Effector memory CD8-positive, alpha-beta T cell (primary cell): ENCODE measurements at regions not wholly inside any gene's neighbourhood (a gene's known extent, or its start where the extent isn't known, plus 50 kb on each side); places are given as distances from the start of the nearest gene placed in this dataset.
"Not testable (repeated sequence)": the region's sequence is repeated elsewhere in the genome, so short reads cannot be mapped to it uniquely, and the experiment has no call there.

Experiments used
- ATAC-seq: fragments of 150-1000 bp; cut with Tn5 transposase; replicated peaks from 2 replicates; pipeline ENCODE4 v1.10.0; 2021; ENCODE audit warnings: mild to moderate bottlenecking, moderate library complexity
- DNase-seq, 3 experiments: peaks; one replicate each; pipeline ENCODE4 v3.0.0; 2021
- H3K27ac Mint-ChIP-seq, 2 donors: one replicate each; pipeline ENCODE4 v1.8.0; 2022; ENCODE audit warnings: mild to moderate bottlenecking in 2 of 2, mixed read lengths in 2 of 2, moderate library complexity in 2 of 2
- H3K27me3 Mint-ChIP-seq, 2 donors: one replicate each; pipeline ENCODE4 v1.8.0; 2022; ENCODE audit warnings: mixed read lengths in 2 of 2
- H3K36me3 Mint-ChIP-seq: one replicate; pipeline ENCODE4 v1.8.0; 2022; ENCODE audit warnings: mild to moderate bottlenecking, moderate library complexity, mixed read lengths; ENCODE audit not compliant: insufficient read depth
- H3K4me1 Mint-ChIP-seq, 2 donors: one replicate each; pipeline ENCODE4 v1.8.0; 2022; ENCODE audit warnings: low read depth in 2 of 2, mixed read lengths in 2 of 2
- H3K4me3 Mint-ChIP-seq, 2 donors: one replicate each; pipeline ENCODE4 v1.8.0; 2022; ENCODE audit warnings: mild to moderate bottlenecking in 2 of 2, mixed read lengths in 2 of 2, moderate library complexity in 2 of 2
- H3K9me3 Mint-ChIP-seq, 2 donors: one replicate each; pipeline ENCODE4 v1.8.0; 2022; ENCODE audit warnings: mixed read lengths in 2 of 2

DNA sequence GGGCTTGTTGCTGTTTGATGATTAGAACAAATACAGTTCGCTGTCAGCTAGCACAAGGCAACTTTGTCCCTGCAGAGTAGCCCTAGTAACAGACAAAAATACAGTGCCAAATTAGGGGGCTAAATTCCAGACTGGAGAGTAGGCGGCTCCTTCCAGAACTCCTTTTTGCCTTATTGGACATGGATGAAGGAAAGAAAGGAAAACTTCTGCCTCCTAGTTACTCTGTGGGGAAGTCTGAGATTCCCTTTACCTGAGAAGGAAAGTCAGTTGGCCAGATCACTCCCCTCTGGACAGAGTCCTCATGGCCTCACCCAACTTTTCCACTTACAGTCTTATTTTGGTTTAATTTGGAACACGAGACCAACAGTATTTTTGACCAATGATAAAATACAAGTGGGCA lies 140.5 kb upstream of the ADAMTS3 start:
- Mint-ChIP-seq H3K9me3 (no peaks in the 10 kb centered on the region), H3K27ac (no peak overlapping the region), H3K4me1 (no peaks in the 10 kb centered on the region), H3K4me3 (no peak overlapping the region), H3K36me3 (no peaks in the 10 kb centered on the region), H3K27me3 (peaks cover under 1 to 5% of the 10 kb centered on the region in 2 donors)
- no peak for ATAC-seq
- DNase-seq: no peak

DNA sequence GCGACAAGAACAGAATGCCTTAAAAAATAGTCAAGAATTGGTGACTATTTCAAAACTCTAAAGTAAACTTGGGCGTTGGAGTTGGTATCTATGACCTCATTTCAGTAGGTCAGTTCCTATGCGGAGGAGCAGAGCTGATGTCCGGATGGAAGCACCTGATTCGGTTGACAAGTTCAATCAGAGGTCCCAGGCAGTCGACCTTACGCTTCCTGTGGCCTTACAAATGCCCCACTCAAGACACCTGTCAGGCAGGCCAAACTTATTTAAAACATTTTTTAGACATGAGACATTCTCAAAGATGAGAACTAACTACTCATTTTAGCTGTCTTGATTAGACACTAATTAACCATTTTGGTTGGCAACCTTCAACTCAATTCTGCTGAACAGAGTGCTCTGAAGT lies 137.7 kb upstream of the ADAMTS3 start:
- Mint-ChIP-seq H3K9me3 (no peaks in the 10 kb centered on the region), H3K4me3 (no peak overlapping the region), H3K27ac (no peak overlapping the region), H3K27me3 (peaks cover 0 to 5% of the 10 kb centered on the region in 2 donors), H3K36me3 (no peaks in the 10 kb centered on the region), H3K4me1 (no peaks in the 10 kb centered on the region)
- DNase-seq (no peak), ATAC-seq (no peak)

DNA sequence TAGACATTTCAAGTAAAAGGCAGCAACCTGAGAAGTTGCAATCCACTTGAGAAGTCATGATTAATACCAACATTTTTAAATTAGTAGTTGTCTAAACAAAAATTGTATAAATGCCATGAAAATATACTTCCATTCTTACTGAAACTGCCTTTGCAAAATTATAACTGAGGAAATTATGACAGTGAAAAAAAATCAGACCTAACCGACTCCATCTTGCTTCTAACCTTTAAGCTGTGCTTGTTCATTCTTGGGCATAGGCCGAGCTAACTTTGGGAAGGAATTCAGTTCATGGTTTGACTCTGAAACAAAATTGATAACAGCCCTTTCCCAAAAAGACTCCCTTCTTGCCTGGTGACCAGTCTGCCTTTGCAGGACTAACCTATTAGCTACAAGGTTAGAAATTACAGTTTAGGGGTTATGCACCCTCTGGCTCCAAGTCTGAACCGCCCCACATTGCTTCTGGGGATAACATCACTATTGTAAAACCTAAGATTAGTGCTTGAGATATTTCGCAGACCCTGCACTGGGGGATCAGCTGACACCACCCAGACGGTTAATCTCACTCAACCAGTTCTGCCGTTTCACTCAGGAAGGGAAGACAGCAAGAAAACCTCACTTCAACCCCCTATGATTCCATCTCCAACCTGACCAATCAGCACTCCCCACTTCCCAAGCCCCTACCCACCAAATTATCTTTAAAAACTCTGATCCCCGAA lies 136.1 kb upstream of the ADAMTS3 start:
- not testable (repeated sequence) for DNase-seq, H3K27me3 Mint-ChIP-seq, H3K27ac Mint-ChIP-seq, ATAC-seq, H3K36me3 Mint-ChIP-seq, H3K9me3 Mint-ChIP-seq, H3K4me3 Mint-ChIP-seq, H3K4me1 Mint-ChIP-seq

DNA sequence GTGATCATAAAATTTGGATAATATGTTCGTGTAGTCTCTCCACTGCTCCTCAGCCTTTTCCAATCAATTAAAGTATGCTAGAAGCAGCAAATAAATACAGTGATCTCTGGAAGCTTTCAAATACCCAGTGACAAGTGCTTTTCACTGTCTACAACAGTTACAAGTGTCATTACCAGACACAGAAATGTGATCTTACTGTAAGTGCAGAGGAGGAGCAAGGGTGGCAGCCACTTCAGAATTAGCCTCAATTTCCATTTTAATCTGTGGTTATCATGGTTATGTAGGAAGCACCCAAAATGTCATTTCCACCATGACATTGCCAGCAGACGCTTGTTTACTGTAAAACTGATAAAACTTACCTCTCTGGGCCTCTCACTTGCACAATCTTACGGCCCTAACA lies 133.9 kb upstream of the ADAMTS3 start:
- no peak overlapping the region for H3K4me3 Mint-ChIP-seq
- ATAC-seq (no peak), DNase-seq (no peak)
- H3K27me3 Mint-ChIP-seq: peaks cover 0 to under 1% of the 10 kb centered on the region in 2 donors
- no peaks in the 10 kb centered on the region for H3K4me1 Mint-ChIP-seq
- H3K9me3 Mint-ChIP-seq: no peaks in the 10 kb centered on the region
- H3K36me3 Mint-ChIP-seq: no peaks in the 10 kb centered on the region
- no peak overlapping the region for H3K27ac Mint-ChIP-seq

DNA sequence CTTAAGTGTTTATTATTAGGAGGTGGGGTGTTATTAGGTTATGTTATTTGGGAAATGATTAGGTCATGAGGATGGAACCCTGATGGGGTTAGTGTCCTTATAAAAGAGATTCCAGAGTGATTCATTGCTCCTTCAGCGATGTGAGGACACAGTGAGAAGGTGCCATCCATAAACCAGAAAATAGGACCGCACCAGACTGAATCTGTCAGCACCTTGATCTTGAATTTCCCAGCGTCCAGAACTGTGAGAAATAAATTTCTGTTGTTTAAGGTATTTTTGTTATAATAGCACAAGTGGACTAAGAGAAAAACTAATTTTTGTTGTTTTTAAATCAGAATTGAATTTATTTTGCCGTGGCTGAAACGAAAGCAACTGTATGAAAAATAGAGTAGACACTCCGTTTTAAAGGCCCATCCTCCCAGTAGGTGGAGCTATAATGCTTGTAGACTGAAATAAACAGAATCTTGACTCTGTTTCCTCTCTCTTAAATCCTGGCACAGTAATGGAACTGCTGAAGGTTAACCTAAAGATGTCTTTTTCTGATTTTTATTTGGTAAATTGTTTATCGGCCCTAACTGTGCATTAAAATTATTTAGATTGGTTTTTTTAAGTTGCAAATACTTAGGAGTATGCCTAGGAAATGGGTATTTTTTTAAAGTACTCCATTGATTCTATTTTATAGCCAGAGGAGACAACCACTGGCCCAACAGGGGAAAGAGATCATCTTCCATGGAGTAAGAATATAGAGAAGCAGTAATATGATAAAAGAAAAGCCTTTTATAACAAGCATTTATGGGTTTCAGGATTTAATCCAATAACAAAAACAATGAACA lies 133.2 kb upstream of the ADAMTS3 start:
- ATAC-seq: peak; percentile 36
- Mint-ChIP-seq H3K4me3 (peak overlapping the region; percentile 22 to 46), H3K36me3 (no peaks in the 10 kb centered on the region), H3K9me3 (no peaks in the 10 kb centered on the region), H3K4me1 (no peaks in the 10 kb centered on the region), H3K27ac (peak overlapping the region in 1 of 2 donors; percentile 77), H3K27me3 (peaks cover 0 to 4% of the 10 kb centered on the region in 2 donors)
- peak in 1 of 3 experiments; percentile 1 for DNase-seq

DNA sequence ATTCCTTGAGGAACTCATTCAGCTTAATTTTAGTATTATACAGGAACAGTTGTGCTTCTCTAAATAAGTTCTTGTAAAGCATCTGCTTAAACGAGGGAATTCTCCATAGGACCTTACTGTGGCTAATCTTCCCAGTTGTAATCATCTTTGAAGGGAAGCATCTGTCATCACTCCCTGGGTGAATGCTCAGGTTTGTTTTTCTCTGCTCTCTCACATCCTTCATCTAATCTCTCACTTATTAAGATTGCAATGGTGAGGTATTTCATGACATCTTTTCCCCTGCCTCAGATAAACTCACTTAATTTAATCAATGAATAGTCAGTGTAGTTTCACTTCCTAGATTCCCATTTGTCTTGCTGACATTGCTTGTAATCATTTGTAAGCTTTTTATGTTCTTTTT lies 121.8 kb upstream of the ADAMTS3 start:
- no peaks in the 10 kb centered on the region for H3K4me1 Mint-ChIP-seq

DNA sequence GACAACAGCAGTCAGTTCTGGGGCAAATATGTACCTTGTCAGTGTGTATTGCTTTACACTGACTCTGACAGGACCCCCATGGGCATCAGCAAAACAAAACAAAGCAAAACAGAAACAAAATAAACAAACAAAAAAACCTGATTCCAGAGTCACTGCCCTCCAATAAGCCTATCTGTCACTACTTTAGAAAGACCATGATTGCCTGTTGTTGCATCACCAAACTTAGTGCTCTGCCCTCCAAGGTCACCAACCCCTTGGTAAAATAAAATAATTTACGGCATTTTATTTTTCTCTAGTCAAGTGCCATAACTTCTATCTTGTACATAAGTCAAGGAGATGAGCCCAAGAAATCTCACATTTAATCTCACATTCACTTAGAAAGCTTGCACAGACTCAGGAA lies 120.9 kb upstream of the ADAMTS3 start:
- DNase-seq (no peak), ATAC-seq (no peak)
- Mint-ChIP-seq H3K9me3 (no peaks in the 10 kb centered on the region), H3K4me3 (no peak overlapping the region), H3K36me3 (peaks cover 4% of the 10 kb centered on the region), H3K27me3 (peaks cover under 1 to 4% of the 10 kb centered on the region in 2 donors), H3K4me1 (no peaks in the 10 kb centered on the region), H3K27ac (no peak overlapping the region)

More for the DNA sequence above, 121.8 kb upstream of the ADAMTS3 start:
- peaks cover 4% of the 10 kb centered on the region for H3K36me3 Mint-ChIP-seq
- H3K27ac Mint-ChIP-seq: no peak overlapping the region
- H3K9me3 Mint-ChIP-seq: no peaks in the 10 kb centered on the region
- ATAC-seq (no peak), DNase-seq (no peak)
- peaks cover 8 to 12% of the 10 kb centered on the region in 2 donors for H3K27me3 Mint-ChIP-seq
- no peak overlapping the region for H3K4me3 Mint-ChIP-seq

DNA sequence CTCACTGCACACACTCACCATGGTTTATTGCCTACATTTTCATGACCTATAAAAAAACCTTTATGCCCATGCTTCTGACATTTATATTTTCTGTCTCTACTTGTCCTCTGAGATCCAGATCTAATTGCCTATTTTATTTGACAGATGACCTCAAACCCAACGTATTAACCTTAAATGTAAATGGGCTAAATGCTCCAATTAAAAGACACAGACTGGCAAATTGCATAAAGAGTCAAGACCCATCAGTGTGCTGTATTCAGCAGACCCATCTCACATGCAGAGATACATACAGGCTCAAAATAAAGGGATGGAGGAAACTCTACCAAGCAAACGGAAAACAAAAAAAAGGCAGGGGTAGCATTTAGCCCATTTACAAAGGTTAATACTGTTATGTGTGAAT lies 117.4 kb upstream of the ADAMTS3 start:
- not testable (repeated sequence) for H3K36me3 Mint-ChIP-seq, H3K4me1 Mint-ChIP-seq, H3K9me3 Mint-ChIP-seq, ATAC-seq, H3K4me3 Mint-ChIP-seq, H3K27me3 Mint-ChIP-seq, H3K27ac Mint-ChIP-seq, DNase-seq

DNA sequence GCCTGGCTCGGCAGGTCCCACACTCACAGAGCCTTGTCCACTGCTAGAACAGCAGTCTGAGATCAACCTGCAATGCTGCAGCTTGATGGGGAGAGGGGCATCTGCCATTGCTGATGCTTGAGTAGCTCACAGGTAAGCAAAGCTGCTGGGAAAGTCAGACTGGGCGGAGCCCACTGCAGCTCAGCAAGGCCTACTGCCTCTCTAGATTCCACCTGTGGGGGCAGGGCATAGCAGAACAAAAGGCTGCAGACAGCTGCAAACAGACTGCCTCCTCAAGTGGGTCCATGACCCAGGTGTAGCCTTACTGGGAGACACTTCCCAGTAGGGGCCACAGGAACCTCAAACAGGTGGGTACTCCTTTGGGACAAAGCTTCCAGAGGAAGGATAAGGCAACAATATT lies 110.6 kb upstream of the ADAMTS3 start:
- DNase-seq (no peak), ATAC-seq (no peak)
- no peaks in the 10 kb centered on the region for H3K36me3 Mint-ChIP-seq
- H3K27ac Mint-ChIP-seq: no peak overlapping the region
- no peak overlapping the region for H3K4me3 Mint-ChIP-seq
- H3K27me3 Mint-ChIP-seq: peaks cover 0 to 10% of the 10 kb centered on the region in 2 donors
- no peaks in the 10 kb centered on the region for H3K4me1 Mint-ChIP-seq
- H3K9me3 Mint-ChIP-seq: peaks cover 0 to 1% of the 10 kb centered on the region in 2 donors

DNA sequence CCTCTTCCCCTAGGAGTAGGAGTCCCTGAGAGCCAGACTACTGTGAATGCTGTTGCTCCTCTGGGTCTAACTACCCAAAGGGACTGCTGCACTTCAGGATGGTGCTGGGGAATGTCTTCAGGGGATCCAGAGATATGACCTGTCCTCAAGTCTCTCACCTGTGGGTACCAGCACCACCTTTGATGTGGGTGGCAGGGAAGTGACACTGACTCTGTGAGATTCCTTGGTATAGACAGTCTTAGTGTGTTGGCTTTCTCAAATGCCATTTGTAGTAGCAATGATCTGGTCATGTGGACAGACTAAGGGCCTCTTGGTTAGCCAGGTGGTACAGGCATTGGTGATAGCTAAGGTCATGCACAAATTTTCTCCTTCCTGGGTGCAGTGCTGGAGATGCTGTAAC lies 108.9 kb upstream of the ADAMTS3 start:
- no peak overlapping the region for H3K27ac Mint-ChIP-seq
- peaks cover 0 to 10% of the 10 kb centered on the region in 2 donors for H3K27me3 Mint-ChIP-seq
- no peaks in the 10 kb centered on the region for H3K4me1 Mint-ChIP-seq
- DNase-seq: no peak
- H3K9me3 Mint-ChIP-seq: peaks cover 0 to 5% of the 10 kb centered on the region in 2 donors
- no peaks in the 10 kb centered on the region for H3K36me3 Mint-ChIP-seq
- no peak for ATAC-seq
- H3K4me3 Mint-ChIP-seq: no peak overlapping the region

DNA sequence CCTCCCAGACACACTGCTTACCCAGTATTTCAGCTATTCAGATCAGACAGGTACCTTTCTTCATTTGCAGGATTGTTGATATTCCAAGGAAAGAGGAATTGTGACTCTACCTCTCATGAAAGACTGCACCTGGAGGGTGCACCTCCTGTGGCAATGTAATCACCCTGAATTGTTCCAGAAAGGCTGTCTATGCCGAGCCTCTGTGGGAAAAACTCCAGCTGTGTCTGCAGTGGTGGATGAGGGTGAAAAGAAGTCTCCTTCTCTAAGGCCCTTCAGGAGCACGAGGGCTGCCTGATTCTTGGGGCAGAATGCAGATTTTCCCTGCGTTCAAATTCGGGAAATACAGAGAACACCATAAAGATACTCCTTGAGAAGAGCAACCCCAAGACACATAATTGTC lies 108.2 kb upstream of the ADAMTS3 start:
- Mint-ChIP-seq H3K27me3 (peaks cover 0 to 10% of the 10 kb centered on the region in 2 donors), H3K9me3 (peaks cover 0 to 5% of the 10 kb centered on the region in 2 donors), H3K4me3 (no peak overlapping the region), H3K36me3 (no peaks in the 10 kb centered on the region), H3K4me1 (no peaks in the 10 kb centered on the region), H3K27ac (no peak overlapping the region)
- DNase-seq (no peak), ATAC-seq (no peak)

DNA sequence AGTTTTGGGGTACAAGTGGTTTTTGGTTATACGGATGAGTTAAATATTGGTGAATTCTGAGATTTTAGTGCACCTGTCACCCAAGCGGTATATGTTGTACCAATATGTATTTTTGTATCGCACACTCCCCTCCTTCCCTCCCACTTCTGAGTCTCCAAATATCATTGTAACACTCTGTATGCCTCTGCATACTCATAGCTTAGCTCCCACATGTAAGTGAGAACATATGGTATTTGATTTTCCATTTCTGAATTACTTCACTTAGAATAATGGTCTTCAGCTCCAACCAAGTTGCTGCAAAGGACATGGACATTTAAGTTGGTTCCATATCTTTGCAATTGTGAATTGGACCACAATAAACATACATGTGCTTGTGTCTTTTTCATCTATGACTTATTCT lies 103.0 kb upstream of the ADAMTS3 start:
- Mint-ChIP-seq H3K36me3 (no peaks in the 10 kb centered on the region), H3K27me3 (no peaks in the 10 kb centered on the region), H3K27ac (no peak overlapping the region), H3K9me3 (peaks cover 0 to 4% of the 10 kb centered on the region in 2 donors), H3K4me3 (no peak overlapping the region), H3K4me1 (no peaks in the 10 kb centered on the region)
- ATAC-seq: no peak
- no peak for DNase-seq

DNA sequence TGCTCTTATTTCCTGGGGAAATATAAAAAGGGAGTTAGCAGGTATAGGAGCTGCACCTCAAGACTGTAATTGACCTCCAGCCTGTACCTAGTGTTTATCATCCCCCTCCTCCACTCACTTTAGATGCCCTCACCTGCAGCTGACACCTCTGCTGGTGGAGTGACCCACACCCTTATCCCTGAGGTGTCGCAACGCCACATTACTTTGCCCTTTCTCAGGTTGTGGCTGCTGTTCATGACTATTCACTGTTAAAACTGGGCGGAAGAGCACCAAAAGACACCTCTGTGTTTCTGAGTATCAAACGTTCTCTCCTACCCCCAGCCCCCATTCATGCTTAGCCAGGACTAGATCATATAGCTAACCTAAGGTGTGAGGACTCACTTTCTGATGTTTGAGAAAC lies 101.5 kb upstream of the ADAMTS3 start:
- Mint-ChIP-seq H3K4me1 (no peaks in the 10 kb centered on the region), H3K27ac (no peak overlapping the region), H3K27me3 (no peaks in the 10 kb centered on the region)

DNA sequence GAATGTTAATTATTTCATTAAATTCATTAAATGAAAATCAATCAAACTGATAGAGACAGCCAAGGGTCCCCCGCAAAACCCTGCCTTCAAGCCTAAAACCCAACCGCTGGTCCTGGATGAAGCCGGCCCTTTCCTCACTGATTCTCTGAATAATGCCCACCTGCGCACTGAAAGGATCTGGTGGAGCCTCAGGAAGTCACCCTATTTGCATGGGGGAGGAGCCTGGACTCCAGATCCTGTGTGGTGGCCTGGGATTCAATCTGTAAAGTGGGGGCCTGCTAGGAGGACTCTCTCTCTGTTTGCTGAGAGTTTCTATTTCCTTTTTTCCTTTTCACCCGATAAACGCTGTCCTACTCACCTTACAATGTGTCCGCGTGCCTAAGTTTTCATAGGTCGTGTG lies 97.9 kb upstream of the ADAMTS3 start:
- peaks cover 6% of the 10 kb centered on the region in 2 donors for H3K27me3 Mint-ChIP-seq
- H3K4me3 Mint-ChIP-seq: no peak overlapping the region
- H3K9me3 Mint-ChIP-seq: peaks cover 0 to 2% of the 10 kb centered on the region in 2 donors
- ATAC-seq (no peak), DNase-seq (no peak)
- no peaks in the 10 kb centered on the region for H3K4me1 Mint-ChIP-seq
- no peak overlapping the region for H3K27ac Mint-ChIP-seq
- H3K36me3 Mint-ChIP-seq: no peaks in the 10 kb centered on the region

More for the DNA sequence above, 101.5 kb upstream of the ADAMTS3 start:
- no peak for DNase-seq
- no peak for ATAC-seq
- Mint-ChIP-seq H3K4me3 (no peak overlapping the region), H3K9me3 (peaks cover 0 to 4% of the 10 kb centered on the region in 2 donors), H3K36me3 (no peaks in the 10 kb centered on the region)
